ENCODE measurements at regions not wholly inside any gene's neighbourhood (a gene's known extent, or its start where the extent isn't known, plus 50 kb on each side); places are given as distances from the start of the nearest gene placed in this dataset.

DNA sequence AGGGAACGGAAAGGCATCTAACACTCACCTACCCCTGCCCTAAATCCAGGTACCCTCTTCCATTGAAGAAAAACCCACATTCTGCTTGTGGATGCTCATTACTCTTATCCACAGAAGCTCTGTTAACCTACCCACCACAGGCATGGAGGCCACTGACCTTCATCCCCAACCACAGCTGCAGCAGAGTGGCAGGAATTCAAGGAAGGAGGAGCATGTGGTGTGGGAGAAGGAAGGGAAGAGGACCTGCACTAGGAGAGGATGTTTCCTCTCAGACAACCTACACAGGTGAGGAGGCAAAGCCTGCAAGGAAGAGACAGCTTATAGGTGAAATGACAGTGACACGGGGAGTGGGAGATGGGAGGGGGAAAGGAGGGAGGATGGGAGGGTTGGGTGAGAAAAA is 192.5 kb upstream of the TSC22D2 start:
- TF ChIP-seq, protein P1, sequence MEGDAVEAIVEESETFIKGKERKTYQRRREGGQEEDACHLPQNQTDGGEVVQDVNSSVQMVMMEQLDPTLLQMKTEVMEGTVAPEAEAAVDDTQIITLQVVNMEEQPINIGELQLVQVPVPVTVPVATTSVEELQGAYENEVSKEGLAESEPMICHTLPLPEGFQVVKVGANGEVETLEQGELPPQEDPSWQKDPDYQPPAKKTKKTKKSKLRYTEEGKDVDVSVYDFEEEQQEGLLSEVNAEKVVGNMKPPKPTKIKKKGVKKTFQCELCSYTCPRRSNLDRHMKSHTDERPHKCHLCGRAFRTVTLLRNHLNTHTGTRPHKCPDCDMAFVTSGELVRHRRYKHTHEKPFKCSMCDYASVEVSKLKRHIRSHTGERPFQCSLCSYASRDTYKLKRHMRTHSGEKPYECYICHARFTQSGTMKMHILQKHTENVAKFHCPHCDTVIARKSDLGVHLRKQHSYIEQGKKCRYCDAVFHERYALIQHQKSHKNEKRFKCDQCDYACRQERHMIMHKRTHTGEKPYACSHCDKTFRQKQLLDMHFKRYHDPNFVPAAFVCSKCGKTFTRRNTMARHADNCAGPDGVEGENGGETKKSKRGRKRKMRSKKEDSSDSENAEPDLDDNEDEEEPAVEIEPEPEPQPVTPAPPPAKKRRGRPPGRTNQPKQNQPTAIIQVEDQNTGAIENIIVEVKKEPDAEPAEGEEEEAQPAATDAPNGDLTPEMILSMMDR (IDR thresholded peaks at IDR 0.05) = no peak
- Mint-ChIP-seq H3K27ac (ENCODE audit: unreplicated experiment) (peak overlapping the region; percentile 77), H3K36me3 (ENCODE audit: low read depth) (no peaks in the 10 kb centered on the region), H3K4me1 (ENCODE audit: low read depth) (peaks cover 39% of the 10 kb centered on the region), H3K27me3 (ENCODE audit: low read depth) (no peaks in the 10 kb centered on the region), H3K4me3 (ENCODE audit: unreplicated experiment) (no peak overlapping the region), H3K9me3 (ENCODE audit: low read depth) (peaks cover 5% of the 10 kb centered on the region)
- no peak for DNase-seq (ENCODE audit: low spot score)

- H3K27ac Mint-ChIP-seq (ENCODE audit: unreplicated experiment) = no peak overlapping the region
- peaks cover 48% of the 10 kb centered on the region for H3K4me1 Mint-ChIP-seq (ENCODE audit: low read depth)
- H3K36me3 Mint-ChIP-seq (ENCODE audit: low read depth) = no peaks in the 10 kb centered on the region
- no peak overlapping the region for H3K4me3 Mint-ChIP-seq (ENCODE audit: unreplicated experiment)
- peaks cover 5% of the 10 kb centered on the region for H3K9me3 Mint-ChIP-seq (ENCODE audit: low read depth)
- no peaks in the 10 kb centered on the region for H3K27me3 Mint-ChIP-seq (ENCODE audit: low read depth)
- TF ChIP-seq, protein P1 (IDR thresholded peaks at IDR 0.05) = no peak
- DNase-seq (ENCODE audit: low spot score) = no peak
Observed at GRCh38 chr3:150213577-150213976, 194.5 kb upstream of the TSC22D2 start.

DNA sequence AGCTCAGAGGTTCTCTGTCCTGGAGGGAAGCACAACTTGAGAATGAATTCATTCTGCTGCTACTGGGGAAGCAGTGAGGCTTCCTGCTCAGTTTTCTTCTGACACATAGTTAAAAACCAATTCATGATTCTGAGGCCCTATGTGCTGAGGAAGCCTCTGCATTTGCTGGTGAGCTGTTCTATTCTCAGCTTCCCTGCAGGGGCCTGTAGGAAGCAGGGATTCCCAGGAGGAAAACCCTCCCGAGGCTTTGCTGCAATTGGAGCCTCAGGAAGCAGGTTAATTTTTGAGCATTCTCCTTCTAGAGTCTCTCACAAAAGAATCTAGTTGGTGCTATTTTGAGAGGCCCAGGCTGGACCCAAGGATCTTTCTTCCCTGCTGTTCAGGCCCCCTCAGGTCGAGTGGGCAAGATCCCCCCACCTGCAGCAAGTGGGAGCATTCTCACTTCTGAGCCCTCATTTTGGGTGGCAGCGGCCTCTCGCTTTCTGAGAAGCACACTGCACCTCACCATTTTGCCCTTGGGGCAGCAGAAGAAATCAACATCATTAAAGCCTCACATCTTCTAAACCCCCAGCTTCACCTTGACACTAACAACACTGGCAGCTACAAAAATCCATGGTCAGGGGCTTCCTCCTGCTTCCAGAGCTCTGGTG is 197.5 kb upstream of the TSC22D2 start:
- Mint-ChIP-seq H3K36me3 (ENCODE audit: low read depth) (no peaks in the 10 kb centered on the region), H3K4me1 (ENCODE audit: low read depth) (peaks cover 28% of the 10 kb centered on the region), H3K27ac (ENCODE audit: unreplicated experiment) (peak overlapping the region; percentile 42), H3K4me3 (ENCODE audit: unreplicated experiment) (no peak overlapping the region), H3K27me3 (ENCODE audit: low read depth) (no peaks in the 10 kb centered on the region), H3K9me3 (ENCODE audit: low read depth) (no peaks in the 10 kb centered on the region)
- TF ChIP-seq, protein P1 (IDR thresholded peaks at IDR 0.05) = no peak
- no peak for DNase-seq (ENCODE audit: low spot score)

DNA sequence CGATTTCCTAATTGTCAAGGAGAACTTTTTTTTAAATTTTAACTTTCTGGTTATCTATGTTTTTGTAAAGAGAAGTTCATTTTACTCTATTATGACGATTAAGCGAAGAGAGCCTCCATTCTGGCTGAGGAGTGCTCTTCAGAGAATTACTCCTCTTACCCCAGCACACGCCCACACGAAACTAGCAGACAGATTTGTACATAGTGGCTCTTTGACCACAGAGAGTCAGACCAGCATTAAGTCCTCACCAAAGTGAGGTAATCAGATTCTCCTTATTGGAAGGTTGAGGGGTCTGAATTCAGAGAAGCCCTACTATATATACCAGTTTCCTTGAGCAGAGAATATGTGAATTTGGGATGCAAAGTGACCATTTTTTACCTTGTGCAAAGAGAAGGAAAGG is 204.8 kb upstream of the TSC22D2 start:
- no peak for DNase-seq (ENCODE audit: low spot score)
- no peaks in the 10 kb centered on the region for H3K36me3 Mint-ChIP-seq (ENCODE audit: low read depth)

DNA sequence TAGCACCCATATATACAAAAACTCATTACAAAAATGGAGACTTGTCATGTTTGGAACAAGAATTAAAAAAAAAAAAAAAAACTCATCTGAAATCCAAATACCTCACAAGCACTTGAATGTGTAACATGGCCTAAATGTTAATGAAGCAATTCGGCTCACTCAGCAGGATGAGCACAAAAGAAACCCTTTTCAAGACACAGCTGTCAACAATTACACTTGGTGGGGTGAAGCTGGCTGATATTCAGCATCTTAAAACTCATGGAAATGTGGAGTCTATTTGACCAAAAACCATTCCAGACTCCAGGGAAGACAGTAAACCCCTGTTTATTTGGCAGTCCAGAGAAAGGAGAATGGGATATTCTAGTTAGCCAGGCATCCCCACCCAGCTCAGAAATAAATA is 205.4 kb upstream of the TSC22D2 start:
- no peaks in the 10 kb centered on the region for H3K36me3 Mint-ChIP-seq (ENCODE audit: low read depth)
- DNase-seq (ENCODE audit: low spot score) = no peak
- H3K27me3 Mint-ChIP-seq (ENCODE audit: low read depth) = no peaks in the 10 kb centered on the region
- H3K27ac Mint-ChIP-seq (ENCODE audit: unreplicated experiment) = no peak overlapping the region
- peaks cover 23% of the 10 kb centered on the region for H3K4me1 Mint-ChIP-seq (ENCODE audit: low read depth)
- peaks cover 4% of the 10 kb centered on the region for H3K9me3 Mint-ChIP-seq (ENCODE audit: low read depth)
- H3K4me3 Mint-ChIP-seq (ENCODE audit: unreplicated experiment) = no peak overlapping the region
- TF ChIP-seq, protein P1 (IDR thresholded peaks at IDR 0.05) = no peak

More for the DNA sequence above, 204.8 kb upstream of the TSC22D2 start:
- H3K4me3 Mint-ChIP-seq (ENCODE audit: unreplicated experiment) = no peak overlapping the region
- H3K9me3 Mint-ChIP-seq (ENCODE audit: low read depth) = peaks cover under 1% of the 10 kb centered on the region
- H3K4me1 Mint-ChIP-seq (ENCODE audit: low read depth) = peaks cover 23% of the 10 kb centered on the region
- no peak overlapping the region for H3K27ac Mint-ChIP-seq (ENCODE audit: unreplicated experiment)
- TF ChIP-seq, protein P1 (IDR thresholded peaks at IDR 0.05) = no peak
- no peaks in the 10 kb centered on the region for H3K27me3 Mint-ChIP-seq (ENCODE audit: low read depth)

Measured in chondrocyte (in vitro differentiated cells).